ENCODE measurements at regions not wholly inside any gene's neighbourhood (a gene's known extent, or its start where the extent isn't known, plus 50 kb on each side); places are given as distances from the start of the nearest gene placed in this dataset.

DNA sequence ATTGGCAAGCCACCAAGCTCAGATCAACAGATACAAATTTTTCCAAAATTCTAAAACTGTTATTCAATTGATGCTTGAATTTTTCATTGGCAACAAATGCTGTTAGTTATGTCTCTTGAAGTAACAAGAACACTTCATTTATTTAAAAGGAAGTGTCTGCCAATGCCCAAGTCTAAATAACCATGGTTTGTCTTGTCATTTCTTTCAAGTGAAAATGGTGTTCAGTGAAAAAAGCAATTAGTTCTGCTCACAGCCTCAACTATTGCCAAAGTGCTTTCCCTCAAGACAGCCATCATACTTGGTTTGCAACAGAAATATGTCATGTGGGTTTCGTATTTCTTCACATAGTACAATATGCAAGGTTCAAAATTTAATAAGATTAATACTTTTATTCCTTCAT is 312.6 kb upstream of the LMCD1 start:
- TF ChIP-seq, protein P1, sequence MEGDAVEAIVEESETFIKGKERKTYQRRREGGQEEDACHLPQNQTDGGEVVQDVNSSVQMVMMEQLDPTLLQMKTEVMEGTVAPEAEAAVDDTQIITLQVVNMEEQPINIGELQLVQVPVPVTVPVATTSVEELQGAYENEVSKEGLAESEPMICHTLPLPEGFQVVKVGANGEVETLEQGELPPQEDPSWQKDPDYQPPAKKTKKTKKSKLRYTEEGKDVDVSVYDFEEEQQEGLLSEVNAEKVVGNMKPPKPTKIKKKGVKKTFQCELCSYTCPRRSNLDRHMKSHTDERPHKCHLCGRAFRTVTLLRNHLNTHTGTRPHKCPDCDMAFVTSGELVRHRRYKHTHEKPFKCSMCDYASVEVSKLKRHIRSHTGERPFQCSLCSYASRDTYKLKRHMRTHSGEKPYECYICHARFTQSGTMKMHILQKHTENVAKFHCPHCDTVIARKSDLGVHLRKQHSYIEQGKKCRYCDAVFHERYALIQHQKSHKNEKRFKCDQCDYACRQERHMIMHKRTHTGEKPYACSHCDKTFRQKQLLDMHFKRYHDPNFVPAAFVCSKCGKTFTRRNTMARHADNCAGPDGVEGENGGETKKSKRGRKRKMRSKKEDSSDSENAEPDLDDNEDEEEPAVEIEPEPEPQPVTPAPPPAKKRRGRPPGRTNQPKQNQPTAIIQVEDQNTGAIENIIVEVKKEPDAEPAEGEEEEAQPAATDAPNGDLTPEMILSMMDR (IDR thresholded peaks at IDR 0.05; ENCODE audit: poor library complexity, severe bottlenecking), result no peak
- TF ChIP-seq, protein P2, sequence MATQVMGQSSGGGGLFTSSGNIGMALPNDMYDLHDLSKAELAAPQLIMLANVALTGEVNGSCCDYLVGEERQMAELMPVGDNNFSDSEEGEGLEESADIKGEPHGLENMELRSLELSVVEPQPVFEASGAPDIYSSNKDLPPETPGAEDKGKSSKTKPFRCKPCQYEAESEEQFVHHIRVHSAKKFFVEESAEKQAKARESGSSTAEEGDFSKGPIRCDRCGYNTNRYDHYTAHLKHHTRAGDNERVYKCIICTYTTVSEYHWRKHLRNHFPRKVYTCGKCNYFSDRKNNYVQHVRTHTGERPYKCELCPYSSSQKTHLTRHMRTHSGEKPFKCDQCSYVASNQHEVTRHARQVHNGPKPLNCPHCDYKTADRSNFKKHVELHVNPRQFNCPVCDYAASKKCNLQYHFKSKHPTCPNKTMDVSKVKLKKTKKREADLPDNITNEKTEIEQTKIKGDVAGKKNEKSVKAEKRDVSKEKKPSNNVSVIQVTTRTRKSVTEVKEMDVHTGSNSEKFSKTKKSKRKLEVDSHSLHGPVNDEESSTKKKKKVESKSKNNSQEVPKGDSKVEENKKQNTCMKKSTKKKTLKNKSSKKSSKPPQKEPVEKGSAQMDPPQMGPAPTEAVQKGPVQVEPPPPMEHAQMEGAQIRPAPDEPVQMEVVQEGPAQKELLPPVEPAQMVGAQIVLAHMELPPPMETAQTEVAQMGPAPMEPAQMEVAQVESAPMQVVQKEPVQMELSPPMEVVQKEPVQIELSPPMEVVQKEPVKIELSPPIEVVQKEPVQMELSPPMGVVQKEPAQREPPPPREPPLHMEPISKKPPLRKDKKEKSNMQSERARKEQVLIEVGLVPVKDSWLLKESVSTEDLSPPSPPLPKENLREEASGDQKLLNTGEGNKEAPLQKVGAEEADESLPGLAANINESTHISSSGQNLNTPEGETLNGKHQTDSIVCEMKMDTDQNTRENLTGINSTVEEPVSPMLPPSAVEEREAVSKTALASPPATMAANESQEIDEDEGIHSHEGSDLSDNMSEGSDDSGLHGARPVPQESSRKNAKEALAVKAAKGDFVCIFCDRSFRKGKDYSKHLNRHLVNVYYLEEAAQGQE (IDR thresholded peaks at IDR 0.05; ENCODE audit: borderline replicate concordance), result peak; percentile 35
- TF ChIP-seq POLR2AphosphoS5 (IDR thresholded peaks at IDR 0.05), result peak; percentile 45
- TF ChIP-seq EZH2 (IDR thresholded peaks at IDR 0.05; ENCODE audit: borderline replicate concordance, insufficient read depth, low read length, poor library complexity, severe bottlenecking), result no peak
- TF ChIP-seq SMC3 (conservative IDR thresholded peaks at IDR 0.05; ENCODE audit: poor library complexity), result no peak
- no peak for TF ChIP-seq RAD21 (conservative IDR thresholded peaks at IDR 0.05)
- TF ChIP-seq MXI1 (conservative IDR thresholded peaks at IDR 0.05; ENCODE audit: poor library complexity, severe bottlenecking), result no peak
- TF ChIP-seq EP300 (conservative IDR thresholded peaks at IDR 0.05; ENCODE audit: poor library complexity, severe bottlenecking), result peak; percentile 33
